ENCODE measurements at regions not wholly inside any gene's neighbourhood (a gene's known extent, or its start where the extent isn't known, plus 50 kb on each side); places are given as distances from the start of the nearest gene placed in this dataset.

GRCh38 chr1:245086389-245086969 is 68.3 kb upstream of the KIF26B start:
- no peaks in the 10 kb centered on the region for H3K9me3 Mint-ChIP-seq (ENCODE audit: unreplicated experiment)
- BruUV-seq (replicated peaks), result no TSS peak
- no peak overlapping the region for H3K27ac Mint-ChIP-seq (ENCODE audit: unreplicated experiment)
- H3K4me1 Mint-ChIP-seq (ENCODE audit: low read depth, unreplicated experiment), result peaks cover 9% of the 10 kb centered on the region
- no peaks in the 10 kb centered on the region for H3K9me3 ChIP-seq
- no peaks in the 10 kb centered on the region; the same call in 1 of the 2 replicates for H3K4me1 ChIP-seq
- intact Hi-C loops (cut with micrococcal nuclease; ENCODE audit: unreplicated experiment), result no loop called here
- CTCF ChIA-PET, result interaction anchor here (0.6 kb wide), 1 partner anchor 45 kb away, joined by 3 read pairs; no protein-coding TSS in a partner anchor
- H3K4me3 Mint-ChIP-seq (ENCODE audit: unreplicated experiment), result no peak overlapping the region
- POLR2A ChIA-PET, result no interaction called here
- TF ChIP-seq CTCF (IDR thresholded peaks at IDR 0.05; ENCODE audit: insufficient read depth in 1 of 2, low read depth in 1 of 2, low read length in 1 of 2, severe bottlenecking in 1 of 2, unreplicated experiment in 1 of 2), result no peak
- no peaks in the 10 kb centered on the region; the same call in 1 of the 2 replicates for H3K36me3 ChIP-seq (ENCODE audit: control insufficient read depth, insufficient read depth, low read length)
- H3K4me3 ChIP-seq (ENCODE audit: low read depth, low read length), result no peak overlapping the region
- H3K27me3 Mint-ChIP-seq (ENCODE audit: insufficient read depth, unreplicated experiment), result no peaks in the 10 kb centered on the region
- H3K27me3 ChIP-seq (replicated peaks; ENCODE audit: control insufficient read depth, insufficient read depth, low read length), result no peaks in the 10 kb centered on the region
- H3K36me3 Mint-ChIP-seq (ENCODE audit: insufficient read depth, unreplicated experiment), result peaks cover 5% of the 10 kb centered on the region
- DNase-seq, result no peak

GRCh38 chr1:245085508-245086095 is 69.2 kb upstream of the KIF26B start:
- H3K36me3 Mint-ChIP-seq (ENCODE audit: insufficient read depth, unreplicated experiment), result peaks cover 5% of the 10 kb centered on the region
- Histone ChIP-seq H3K4me3 (ENCODE audit: low read depth, low read length) (no peak overlapping the region), H3K36me3 (ENCODE audit: control insufficient read depth, insufficient read depth, low read length) (no peaks in the 10 kb centered on the region; the same call in 1 of the 2 replicates), H3K4me1 (no peaks in the 10 kb centered on the region), H3K27me3 (replicated peaks; ENCODE audit: control insufficient read depth, insufficient read depth, low read length) (no peaks in the 10 kb centered on the region), H3K9me3 (no peaks in the 10 kb centered on the region)
- H3K9me3 Mint-ChIP-seq (ENCODE audit: unreplicated experiment), result no peaks in the 10 kb centered on the region
- TF ChIP-seq CTCF (IDR thresholded peaks at IDR 0.05; ENCODE audit: insufficient read depth in 1 of 2, low read depth in 1 of 2, low read length in 1 of 2, severe bottlenecking in 1 of 2, unreplicated experiment in 1 of 2), result no peak
- ChIA-PET POLR2A (no interaction called here), CTCF (no interaction called here)
- no peak overlapping the region for H3K4me3 Mint-ChIP-seq (ENCODE audit: unreplicated experiment)
- no TSS peak for BruUV-seq (replicated peaks)
- peaks cover 9% of the 10 kb centered on the region for H3K4me1 Mint-ChIP-seq (ENCODE audit: low read depth, unreplicated experiment)
- intact Hi-C loops (cut with micrococcal nuclease; ENCODE audit: unreplicated experiment), result no loop called here
- DNase-seq, result no peak
- peak overlapping the region; percentile 9 for H3K27ac Mint-ChIP-seq (ENCODE audit: unreplicated experiment)
- H3K27me3 Mint-ChIP-seq (ENCODE audit: insufficient read depth, unreplicated experiment), result no peaks in the 10 kb centered on the region

- Histone ChIP-seq H3K27me3 (replicated peaks; ENCODE audit: control insufficient read depth, insufficient read depth, low read length) (no peaks in the 10 kb centered on the region), H3K4me1 (no peaks in the 10 kb centered on the region), H3K36me3 (ENCODE audit: control insufficient read depth, insufficient read depth, low read length) (no peaks in the 10 kb centered on the region; the same call in 1 of the 2 replicates), H3K9me3 (no peaks in the 10 kb centered on the region), H3K4me3 (ENCODE audit: low read depth, low read length) (no peak overlapping the region)
- peaks cover 9% of the 10 kb centered on the region for H3K4me1 Mint-ChIP-seq (ENCODE audit: low read depth, unreplicated experiment)
- ChIA-PET CTCF (no interaction called here), POLR2A (no interaction called here)
- BruUV-seq (replicated peaks), result no TSS peak
- peaks cover 5% of the 10 kb centered on the region for H3K36me3 Mint-ChIP-seq (ENCODE audit: insufficient read depth, unreplicated experiment)
- intact Hi-C loops (cut with micrococcal nuclease; ENCODE audit: unreplicated experiment), result no loop called here
- H3K27me3 Mint-ChIP-seq (ENCODE audit: insufficient read depth, unreplicated experiment), result no peaks in the 10 kb centered on the region
- TF ChIP-seq CTCF (IDR thresholded peaks at IDR 0.05; ENCODE audit: insufficient read depth in 1 of 2, low read depth in 1 of 2, low read length in 1 of 2, severe bottlenecking in 1 of 2, unreplicated experiment in 1 of 2), result no peak
- no peak overlapping the region for H3K4me3 Mint-ChIP-seq (ENCODE audit: unreplicated experiment)
- no peak for DNase-seq
- no peaks in the 10 kb centered on the region for H3K9me3 Mint-ChIP-seq (ENCODE audit: unreplicated experiment)
- H3K27ac Mint-ChIP-seq (ENCODE audit: unreplicated experiment), result no peak overlapping the region
Measured at GRCh38 chr1:245084551-245084950, 70.2 kb upstream of the KIF26B start.
